ENCODE measurements at regions not wholly inside any gene's neighbourhood (a gene's known extent, or its start where the extent isn't known, plus 50 kb on each side); places are given as distances from the start of the nearest gene placed in this dataset.

DNA sequence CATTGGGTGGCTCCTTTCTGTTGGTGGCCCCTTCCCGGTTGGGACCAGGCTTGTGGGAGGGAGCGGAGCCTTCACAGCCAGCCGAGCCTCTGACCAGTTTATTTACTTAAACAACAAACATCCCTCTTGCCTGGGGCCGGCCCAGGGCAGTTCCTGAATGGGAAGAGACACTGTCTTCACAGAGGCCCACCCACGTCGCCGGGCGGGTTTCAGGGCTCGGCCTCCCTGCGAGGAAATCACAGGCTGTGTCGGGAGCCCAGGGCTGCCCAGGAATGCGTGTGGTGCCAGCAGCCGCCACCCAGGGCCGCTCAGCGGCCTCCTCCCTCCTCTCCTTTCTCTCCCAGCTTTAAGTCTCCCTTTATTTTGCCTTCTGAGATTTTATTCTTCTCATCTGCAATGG is 132.5 kb downstream of the HSD17B3 start:
- peak; percentile 95 for ATAC-seq
- DNase-seq (ENCODE audit: low read depth in 1 of 2, low spot score in 1 of 2): peak; percentile 87 to 98
- Histone ChIP-seq H3K27ac (peak overlapping the region; percentile 90 to 93), H3K4me1 (peaks cover 38% of the 10 kb centered on the region), H3K9me3 (no peaks in the 10 kb centered on the region; the same call in 2 of the 3 replicates), H3K4me2 (peak overlapping the region; percentile 75), H3K4me3 (no peak overlapping the region)
- CTCF ChIA-PET: interaction anchor here (0.6 to 1.0 kb wide), 3 partner anchors 13 to 457 kb away, joined by 3 to 4 read pairs (median 3); no protein-coding TSS in a partner anchor
- POLR2A ChIA-PET: no interaction called here
- TF ChIP-seq, protein P1, sequence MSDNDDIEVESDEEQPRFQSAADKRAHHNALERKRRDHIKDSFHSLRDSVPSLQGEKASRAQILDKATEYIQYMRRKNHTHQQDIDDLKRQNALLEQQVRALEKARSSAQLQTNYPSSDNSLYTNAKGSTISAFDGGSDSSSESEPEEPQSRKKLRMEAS (IDR thresholded peaks at IDR 0.05): peak; percentile 42; the same call in 1 of the 2 replicates
- TF ChIP-seq RCOR1 (IDR thresholded peaks at IDR 0.05; ENCODE audit: low read depth, low read length): no peak
- TF ChIP-seq RAD21 (conservative IDR thresholded peaks at IDR 0.05 in 1 of 2, IDR thresholded peaks at IDR 0.05 in 1 of 2): peak; percentile 23 to 70
- TF ChIP-seq, protein P2, sequence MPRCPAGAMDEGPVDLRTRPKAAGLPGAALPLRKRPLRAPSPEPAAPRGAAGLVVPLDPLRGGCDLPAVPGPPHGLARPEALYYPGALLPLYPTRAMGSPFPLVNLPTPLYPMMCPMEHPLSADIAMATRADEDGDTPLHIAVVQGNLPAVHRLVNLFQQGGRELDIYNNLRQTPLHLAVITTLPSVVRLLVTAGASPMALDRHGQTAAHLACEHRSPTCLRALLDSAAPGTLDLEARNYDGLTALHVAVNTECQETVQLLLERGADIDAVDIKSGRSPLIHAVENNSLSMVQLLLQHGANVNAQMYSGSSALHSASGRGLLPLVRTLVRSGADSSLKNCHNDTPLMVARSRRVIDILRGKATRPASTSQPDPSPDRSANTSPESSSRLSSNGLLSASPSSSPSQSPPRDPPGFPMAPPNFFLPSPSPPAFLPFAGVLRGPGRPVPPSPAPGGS (IDR thresholded peaks at IDR 0.05): peak; percentile 92
- TF ChIP-seq JUNB (IDR thresholded peaks at IDR 0.05): peak; percentile 82
- TF ChIP-seq GATA3 (IDR thresholded peaks at IDR 0.05; ENCODE audit: borderline replicate concordance): peak; percentile 94
- peak; percentile 95 to 97 for TF ChIP-seq EP300 (IDR thresholded peaks at IDR 0.05)
- TF ChIP-seq SMC3 (IDR thresholded peaks at IDR 0.05): peak; percentile 66
- TF ChIP-seq CEBPB (IDR thresholded peaks at IDR 0.05): peak; percentile 12 to 17; a peak in 1 of 4 replicates
- TF ChIP-seq, protein P3, sequence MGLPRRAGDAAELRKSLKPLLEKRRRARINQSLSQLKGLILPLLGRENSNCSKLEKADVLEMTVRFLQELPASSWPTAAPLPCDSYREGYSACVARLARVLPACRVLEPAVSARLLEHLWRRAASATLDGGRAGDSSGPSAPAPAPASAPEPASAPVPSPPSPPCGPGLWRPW (IDR thresholded peaks at IDR 0.05): 0 out of 2 replicates have a peak, but pooled peaks have one; percentile 32
- no peak for TF ChIP-seq FOSB (CRISPR knock-in tag; IDR thresholded peaks at IDR 0.05)
- peak; percentile 49; the same call in 1 of the 2 replicates for TF ChIP-seq FOSL2 (IDR thresholded peaks at IDR 0.05)
- TF ChIP-seq FOSL2 (CRISPR knock-in tag; IDR thresholded peaks at IDR 0.05): peak; percentile 5; the same call in 1 of the 2 replicates
- TF ChIP-seq JUN (IDR thresholded peaks at IDR 0.05): peak; percentile 91 to 97
- no peak for TF ChIP-seq EHMT2 (IDR thresholded peaks at IDR 0.05; ENCODE audit: low read depth)
- WGBS (ENCODE audit: missing lambda C conversion rate): 1% methylated on average over 14 of the region's 15 CpGs
- no peak for FAIRE-seq

DNA sequence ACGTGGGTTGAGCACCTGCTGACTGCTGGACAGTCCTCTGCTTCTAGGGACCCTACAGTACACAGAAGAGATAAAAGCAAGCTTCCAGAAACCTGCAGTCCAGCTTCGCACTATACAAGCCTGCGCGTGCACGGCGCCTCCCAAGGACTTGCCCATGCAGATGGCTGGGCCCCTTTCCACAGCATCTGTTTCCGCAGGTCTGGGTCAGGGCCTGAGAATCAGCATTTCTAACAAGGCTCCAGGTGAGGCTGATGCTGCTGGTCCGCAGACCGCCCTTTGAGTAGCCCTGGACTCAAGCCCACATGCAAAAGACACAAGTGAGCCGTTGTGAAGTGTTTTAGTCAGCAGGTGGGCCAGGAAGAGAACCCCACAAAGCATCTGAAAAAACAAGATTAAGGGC is 133.1 kb downstream of the HSD17B3 start:
- no peak for DNase-seq (ENCODE audit: low read depth in 1 of 2, low spot score in 1 of 2)
- H3K4me3 ChIP-seq: no peak overlapping the region
- peak overlapping the region; percentile 90 to 93 for H3K27ac ChIP-seq
- H3K4me2 ChIP-seq: peak overlapping the region; percentile 75
- TF ChIP-seq HOXA7 (CRISPR knock-in tag; IDR thresholded peaks at IDR 0.05): no peak
- no peak for TF ChIP-seq RARB (CRISPR knock-in tag; IDR thresholded peaks at IDR 0.05)
- TF ChIP-seq, protein P4, sequence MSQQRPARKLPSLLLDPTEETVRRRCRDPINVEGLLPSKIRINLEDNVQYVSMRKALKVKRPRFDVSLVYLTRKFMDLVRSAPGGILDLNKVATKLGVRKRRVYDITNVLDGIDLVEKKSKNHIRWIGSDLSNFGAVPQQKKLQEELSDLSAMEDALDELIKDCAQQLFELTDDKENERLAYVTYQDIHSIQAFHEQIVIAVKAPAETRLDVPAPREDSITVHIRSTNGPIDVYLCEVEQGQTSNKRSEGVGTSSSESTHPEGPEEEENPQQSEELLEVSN (IDR thresholded peaks at IDR 0.05; ENCODE audit: borderline replicate concordance, low read depth): no peak
- peak; percentile 72; the same call in 1 of the 2 replicates for TF ChIP-seq CHD4 (IDR thresholded peaks at IDR 0.05; ENCODE audit: borderline replicate concordance)
- no peak for TF ChIP-seq HDAC2 (IDR thresholded peaks at IDR 0.05)
- no peak for TF ChIP-seq RAD21 (conservative IDR thresholded peaks at IDR 0.05 in 1 of 2, IDR thresholded peaks at IDR 0.05 in 1 of 2)
- TF ChIP-seq HOXB5 (CRISPR knock-in tag; IDR thresholded peaks at IDR 0.05): no peak
- TF ChIP-seq HOXB13 (CRISPR knock-in tag; IDR thresholded peaks at IDR 0.05; ENCODE audit: low read depth): peak; percentile 56; the same call in 1 of the 2 replicates
- no peak for TF ChIP-seq TP53 (CRISPR knock-in tag; IDR thresholded peaks at IDR 0.05)
- peak; percentile 18; the same call in 1 of the 2 replicates for TF ChIP-seq EHF (CRISPR knock-in tag; IDR thresholded peaks at IDR 0.05)
- TF ChIP-seq TFCP2L1 (CRISPR knock-in tag; IDR thresholded peaks at IDR 0.05): no peak
- FAIRE-seq: no peak
- ATAC-seq: peak; percentile 21 to 34; a peak in 4 of 6 replicates
- CTCF ChIA-PET: interaction anchor here (0.5 to 1.3 kb wide), 4 partner anchors 13 to 458 kb away, joined by 3 to 4 read pairs (median 4); no protein-coding TSS in a partner anchor
- H3K9me3 ChIP-seq: no peaks in the 10 kb centered on the region; the same call in 2 of the 3 replicates
- 74% methylated on average over 9 of the region's 10 CpGs for WGBS (ENCODE audit: missing lambda C conversion rate)
- peaks cover 38% of the 10 kb centered on the region for H3K4me1 ChIP-seq
- POLR2A ChIA-PET: no interaction called here
